IMR-90 (cell line): ENCODE measurements at regions not wholly inside any gene's neighbourhood (a gene's known extent, or its start where the extent isn't known, plus 50 kb on each side); places are given as distances from the start of the nearest gene placed in this dataset.

ENCODE experiments used
- ATAC-seq: fragments of 200-7000 bp; cut with Tn5 transposase; 2 replicates; pipeline ENCODE4 v1.9.1; 2020; ENCODE audit warnings: low read depth, mild to moderate bottlenecking, moderate library complexity
- BruUV-seq: library from RNA; stranded (reverse); fragments of 400-500 nt; replicated peaks from 2 replicates; lab custom pipeline; 2021; lab: Mats Ljungman, UMichigan
- CTCF ChIA-PET: fragments of 300-600 bp; formaldehyde crosslinking; extraction: SDS; loops from one replicate; lab custom pipeline; 2021; ENCODE audit warnings: antibody characterized with exemption; lab: Yijun Ruan, JAX
- POLR2A ChIA-PET: fragments of 300-600 bp; sonication (Branson Sonifier 250); formaldehyde crosslinking; loops from one replicate; lab custom pipeline; 2022; ENCODE audit warnings: antibody characterized with exemption; ENCODE audit not compliant: unreplicated experiment; lab: Charles Lee
- DNase-seq: peaks from one replicate; pipeline ENCODE4 v3.0.0; 2013
- H2AFZ ChIP-seq: replicated peaks from 2 replicates; pipeline ENCODE3; 2013; ENCODE audit warnings: low read length, mild to moderate bottlenecking; ENCODE audit not compliant: poor library complexity
- H2AK5ac ChIP-seq: 2 replicates; pipeline ENCODE4 v1.6.1; 2013; ENCODE audit warnings: low read depth, low read length, inconsistent platforms
- H2AK9ac ChIP-seq: replicated peaks from 2 replicates; pipeline ENCODE3; 2013; ENCODE audit warnings: mild to moderate bottlenecking, low read depth, low read length, moderate library complexity; ENCODE audit not compliant: poor library complexity
- H2BK120ac ChIP-seq: 2 replicates; pipeline ENCODE4 v1.6.1; 2013; ENCODE audit warnings: low read depth, low read length, inconsistent platforms
- H2BK15ac ChIP-seq: 3 replicates; pipeline ENCODE4 v1.6.1; 2013; ENCODE audit warnings: low read depth, low read length, inconsistent platforms
- H2BK20ac ChIP-seq: 2 replicates; pipeline ENCODE4 v1.6.1; 2013; ENCODE audit warnings: low read depth, mild to moderate bottlenecking, inconsistent platforms, low read length, moderate library complexity
- H2BK5ac ChIP-seq: 2 replicates; pipeline ENCODE4 v1.6.1; 2013; ENCODE audit warnings: mild to moderate bottlenecking, low read depth, low read length, inconsistent platforms; ENCODE audit not compliant: poor library complexity, severe bottlenecking
- H3K14ac ChIP-seq: replicated peaks from 2 replicates; pipeline ENCODE4 v1.6.1; 2013; ENCODE audit warnings: low read depth, low read length, inconsistent platforms
- H3K18ac ChIP-seq: 2 replicates; pipeline ENCODE4 v1.6.1; 2013; ENCODE audit warnings: low read depth, low read length, control low read depth
- H3K23ac ChIP-seq: 2 replicates; pipeline ENCODE4 v1.6.1; 2013; ENCODE audit warnings: low read depth, low read length, inconsistent platforms
- H3K27ac ChIP-seq: 2 replicates; pipeline ENCODE4 v1.5.1; 2013; ENCODE audit warnings: mild to moderate bottlenecking, control low read depth, low read length; ENCODE audit not compliant: insufficient read depth
- H3K27me3 ChIP-seq: 2 replicates; pipeline ENCODE4 v1.6.1; 2013; ENCODE audit warnings: low read length; ENCODE audit not compliant: control insufficient read depth, insufficient read depth
- H3K36me3 ChIP-seq: 2 replicates; pipeline ENCODE4 v1.6.1; 2013; ENCODE audit warnings: low read length, mixed read lengths; ENCODE audit not compliant: control insufficient read depth, insufficient read depth
- H3K4ac ChIP-seq: 2 replicates; pipeline ENCODE4 v1.6.1; 2013; ENCODE audit warnings: low read depth, low read length, inconsistent platforms
- H3K4me1 ChIP-seq: 2 replicates; pipeline ENCODE4 v1.6.1; 2013; ENCODE audit warnings: low read length, mixed read lengths; ENCODE audit not compliant: control insufficient read depth, insufficient read depth
- H3K4me2 ChIP-seq: 2 replicates; pipeline ENCODE4 v1.6.1; 2013; ENCODE audit warnings: low read depth, mild to moderate bottlenecking, control low read depth, low read length, moderate library complexity
- H3K4me3 ChIP-seq: 2 replicates; pipeline ENCODE4 v1.5.1; 2013; ENCODE audit warnings: low read depth, mild to moderate bottlenecking, control low read depth, low read length, moderate library complexity; ENCODE audit not compliant: insufficient read depth
- H3K56ac ChIP-seq: 2 replicates; pipeline ENCODE4 v1.6.1; 2013; ENCODE audit warnings: low read length, inconsistent platforms; ENCODE audit not compliant: insufficient read depth; ENCODE audit errors: extremely low read depth
- H3K79me1 ChIP-seq, 2 experiments: 2 replicates each; pipeline ENCODE4 v1.6.1; 2013; ENCODE audit warnings: low read length in 2 of 2, inconsistent platforms in 1 of 2, low read depth in 1 of 2
- H3K9ac ChIP-seq: 2 replicates; pipeline ENCODE4 v1.6.1; 2013; ENCODE audit warnings: low read depth, low read length, control low read depth
- H3K9me1 ChIP-seq: 2 replicates; pipeline ENCODE4 v1.6.1; 2013; ENCODE audit warnings: low read length, inconsistent platforms; ENCODE audit not compliant: insufficient read depth
- H3K9me3 ChIP-seq: 2 replicates; pipeline ENCODE4 v1.6.1; 2013; ENCODE audit warnings: low read length; ENCODE audit not compliant: control insufficient read depth, insufficient read depth
- H4K20me1 ChIP-seq: 2 replicates; pipeline ENCODE4 v1.6.1; 2013; ENCODE audit warnings: low read length, inconsistent platforms; ENCODE audit not compliant: insufficient read depth
- H4K5ac ChIP-seq: 2 replicates; pipeline ENCODE4 v1.6.1; 2013; ENCODE audit warnings: mild to moderate bottlenecking, low read depth, low read length, control low read depth
- H4K8ac ChIP-seq, 2 experiments: 2 replicates each; pipeline ENCODE4 v1.6.1; 2013; ENCODE audit warnings: low read depth in 2 of 2, low read length in 2 of 2, control low read depth in 1 of 2, inconsistent platforms in 1 of 2
- H4K91ac ChIP-seq: 2 replicates; pipeline ENCODE4 v1.6.1; 2013; ENCODE audit warnings: low read depth, low read length, inconsistent platforms; ENCODE audit not compliant: insufficient read depth
- CHD1 ChIP-seq: IDR thresholded peaks from 2 replicates; pipeline ENCODE4 v1.6.1; 2012; ENCODE audit warnings: low read depth, low read length, improper control_type of control experiment
- NFE2L2 ChIP-seq: fragments of 150-350 bp; IDR thresholded peaks from 2 replicates; pipeline ENCODE4 v1.6.1; 2016; ENCODE audit warnings: low read depth, mild to moderate bottlenecking, low read length
- POLR2A ChIP-seq: IDR thresholded peaks from 2 replicates; pipeline ENCODE4 v1.6.1; 2012; ENCODE audit warnings: mild to moderate bottlenecking, low read depth, low read length
- RAD21 ChIP-seq: IDR thresholded peaks from 2 replicates; pipeline ENCODE4 v1.6.1; 2012; ENCODE audit warnings: low read length, improper control_type of control experiment
- RCOR1 ChIP-seq: IDR thresholded peaks from 2 replicates; pipeline ENCODE4 v1.6.1; 2012; ENCODE audit warnings: mild to moderate bottlenecking, low read length, improper control_type of control experiment; ENCODE audit not compliant: insufficient replicate concordance
- RFX5 ChIP-seq: IDR thresholded peaks from 2 replicates; pipeline ENCODE4 v1.8.0; 2012; ENCODE audit warnings: low read depth, mild to moderate bottlenecking, low read length, moderate library complexity
- SMC3 ChIP-seq: fragments of 150-350 bp; IDR thresholded peaks from 2 replicates; pipeline ENCODE4 v1.6.1; 2016; ENCODE audit warnings: low read depth, mild to moderate bottlenecking, antibody characterized with exemption, low read length, moderate library complexity
- WGBS, 2 experiments: methylation state at CpG; one replicate each; pipeline versions ENCODE4 v1.1.5 to v1.1.7; 2013; ENCODE audit warnings: missing lambda C conversion rate in 2 of 2; ENCODE audit not compliant: insufficient read length in 1 of 2; ENCODE audit errors: extremely low coverage in 2 of 2; 5-methylcytosine and 5-hydroxymethylcytosine counted together
- dilution Hi-C: fragments of 300-500 bp; cut with HindIII; formaldehyde crosslinking; loops from one replicate; pipeline ENCODE4 v1.14.3; 2018; ENCODE audit warnings: low sequenced_read_pairs; ENCODE audit not compliant: unreplicated experiment
- in situ Hi-C: fragments of 300-500 bp; cut with MboI; formaldehyde crosslinking; loops from 3 replicates; pipeline ENCODE4 v1.14.3; 2019; ENCODE audit warnings: low sequenced_read_pairs, inconsistent platforms, mixed read lengths
- intact Hi-C: fragments of 100-400 bp; cut with micrococcal nuclease; formaldehyde crosslinking; loops from 2 replicates; pipeline ENCODE4 v1.10.0; 2022
- TF ChIP-seq, protein P1 (sequence below): conservative IDR thresholded peaks from 2 replicates; pipeline ENCODE4 v1.5.1; 2012; ENCODE audit warnings: mild to moderate bottlenecking, low read depth, low read length, improper control_type of control experiment
- TF ChIP-seq, protein P2 (sequence below): fragments of 150-350 bp; IDR thresholded peaks from 2 replicates; pipeline ENCODE4 v1.6.1; 2017; ENCODE audit warnings: mild to moderate bottlenecking, antibody characterized with exemption, low read length, low read depth
- TF ChIP-seq, protein P3 (sequence below): fragments of 150-350 bp; IDR thresholded peaks from 2 replicates; pipeline ENCODE4 v1.6.1; 2016; ENCODE audit warnings: low read depth, mild to moderate bottlenecking, low read length, moderate library complexity, borderline replicate concordance

DNA sequence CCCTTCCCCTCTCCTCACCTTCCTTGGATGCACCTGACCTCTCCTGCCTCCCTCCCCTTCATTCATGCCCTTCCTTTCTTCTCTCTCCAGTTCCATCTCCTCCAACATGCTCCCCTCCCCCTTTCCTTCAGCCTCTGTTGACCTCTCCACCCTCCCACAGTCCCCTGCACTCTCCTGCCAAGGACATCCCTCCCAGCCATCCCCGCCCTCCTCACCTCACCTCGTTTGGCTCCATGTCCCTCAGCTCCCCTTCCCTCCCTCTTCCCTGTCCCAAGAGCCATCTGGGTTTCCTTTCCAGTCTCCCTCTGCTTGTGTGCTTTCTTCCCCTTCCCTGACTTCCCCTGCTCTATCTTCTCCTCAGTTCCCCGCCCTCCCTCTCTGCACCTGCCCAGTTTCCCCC lies 819.7 kb downstream of the KCNJ18 start:
- Histone ChIP-seq H3K4me2 (no peak overlapping the region), H3K79me1 (no peaks in the 10 kb centered on the region), H3K27me3 (no peaks in the 10 kb centered on the region), H4K91ac (no peak overlapping the region), H3K27ac (no peak overlapping the region), H3K4me3 (no peak overlapping the region), H3K9ac (no peak overlapping the region), H2BK15ac (no peak overlapping the region), H3K23ac (no peak overlapping the region), H3K56ac (no peak overlapping the region), H2AK9ac (no peak overlapping the region), H4K8ac (no peak overlapping the region), H2AK5ac (no peak overlapping the region), H2BK5ac (no peak overlapping the region), H4K20me1 (no peaks in the 10 kb centered on the region), H3K4ac (no peak overlapping the region), H3K18ac (no peak overlapping the region), H4K5ac (no peak overlapping the region), H2BK20ac (no peak overlapping the region), H3K9me1 (no peaks in the 10 kb centered on the region), H2AFZ (no peak overlapping the region), H3K14ac (no peak overlapping the region), H3K9me3 (peaks cover 20% of the 10 kb centered on the region), H3K36me3 (no peaks in the 10 kb centered on the region), H3K4me1 (no peaks in the 10 kb centered on the region), H2BK120ac (no peak overlapping the region)
- DNase-seq, result no peak
- BruUV-seq, result no TSS peak
- intact Hi-C loops (no loop called here), dilution Hi-C loops (no loop called here), in situ Hi-C loops (no loop called here)
- no peak for ATAC-seq
- POLR2A ChIA-PET, result no interaction called here
- 31% methylated on average over 3 of the region's 3 CpGs; no CpG with 5 or more reads in 1 of the 2 experiments for WGBS, 2 experiments
- CTCF ChIA-PET, result no interaction called here
- no peak for TF ChIP-seq SMC3
- TF ChIP-seq RCOR1, result no peak
- TF ChIP-seq POLR2A, result no peak
- TF ChIP-seq, protein P1, sequence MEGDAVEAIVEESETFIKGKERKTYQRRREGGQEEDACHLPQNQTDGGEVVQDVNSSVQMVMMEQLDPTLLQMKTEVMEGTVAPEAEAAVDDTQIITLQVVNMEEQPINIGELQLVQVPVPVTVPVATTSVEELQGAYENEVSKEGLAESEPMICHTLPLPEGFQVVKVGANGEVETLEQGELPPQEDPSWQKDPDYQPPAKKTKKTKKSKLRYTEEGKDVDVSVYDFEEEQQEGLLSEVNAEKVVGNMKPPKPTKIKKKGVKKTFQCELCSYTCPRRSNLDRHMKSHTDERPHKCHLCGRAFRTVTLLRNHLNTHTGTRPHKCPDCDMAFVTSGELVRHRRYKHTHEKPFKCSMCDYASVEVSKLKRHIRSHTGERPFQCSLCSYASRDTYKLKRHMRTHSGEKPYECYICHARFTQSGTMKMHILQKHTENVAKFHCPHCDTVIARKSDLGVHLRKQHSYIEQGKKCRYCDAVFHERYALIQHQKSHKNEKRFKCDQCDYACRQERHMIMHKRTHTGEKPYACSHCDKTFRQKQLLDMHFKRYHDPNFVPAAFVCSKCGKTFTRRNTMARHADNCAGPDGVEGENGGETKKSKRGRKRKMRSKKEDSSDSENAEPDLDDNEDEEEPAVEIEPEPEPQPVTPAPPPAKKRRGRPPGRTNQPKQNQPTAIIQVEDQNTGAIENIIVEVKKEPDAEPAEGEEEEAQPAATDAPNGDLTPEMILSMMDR, result no peak
- TF ChIP-seq, protein P2, sequence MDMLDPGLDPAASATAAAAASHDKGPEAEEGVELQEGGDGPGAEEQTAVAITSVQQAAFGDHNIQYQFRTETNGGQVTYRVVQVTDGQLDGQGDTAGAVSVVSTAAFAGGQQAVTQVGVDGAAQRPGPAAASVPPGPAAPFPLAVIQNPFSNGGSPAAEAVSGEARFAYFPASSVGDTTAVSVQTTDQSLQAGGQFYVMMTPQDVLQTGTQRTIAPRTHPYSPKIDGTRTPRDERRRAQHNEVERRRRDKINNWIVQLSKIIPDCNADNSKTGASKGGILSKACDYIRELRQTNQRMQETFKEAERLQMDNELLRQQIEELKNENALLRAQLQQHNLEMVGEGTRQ, result no peak
- no peak for TF ChIP-seq RFX5
- no peak for TF ChIP-seq CHD1
- TF ChIP-seq, protein P3, sequence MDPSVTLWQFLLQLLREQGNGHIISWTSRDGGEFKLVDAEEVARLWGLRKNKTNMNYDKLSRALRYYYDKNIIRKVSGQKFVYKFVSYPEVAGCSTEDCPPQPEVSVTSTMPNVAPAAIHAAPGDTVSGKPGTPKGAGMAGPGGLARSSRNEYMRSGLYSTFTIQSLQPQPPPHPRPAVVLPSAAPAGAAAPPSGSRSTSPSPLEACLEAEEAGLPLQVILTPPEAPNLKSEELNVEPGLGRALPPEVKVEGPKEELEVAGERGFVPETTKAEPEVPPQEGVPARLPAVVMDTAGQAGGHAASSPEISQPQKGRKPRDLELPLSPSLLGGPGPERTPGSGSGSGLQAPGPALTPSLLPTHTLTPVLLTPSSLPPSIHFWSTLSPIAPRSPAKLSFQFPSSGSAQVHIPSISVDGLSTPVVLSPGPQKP, result no peak
- no peak for TF ChIP-seq RAD21
- TF ChIP-seq NFE2L2, result no peak
